ENCODE measurements at regions not wholly inside any gene's neighbourhood (a gene's known extent, or its start where the extent isn't known, plus 50 kb on each side); places are given as distances from the start of the nearest gene placed in this dataset.

- Histone ChIP-seq H3K27ac (ENCODE audit: low read depth, low read length) (no peak overlapping the region), H3K9me3 (ENCODE audit: control insufficient read depth in 1 of 2, low read length in 2 of 2) (no peaks in the 10 kb centered on the region), H3K9ac (ENCODE audit: low read depth in 1 of 2, low read length in 2 of 2) (no peak overlapping the region), H3K36me3 (ENCODE audit: control insufficient read depth in 1 of 2, insufficient read depth in 2 of 2, low read length in 2 of 2) (no peaks in the 10 kb centered on the region), H3K27me3 (ENCODE audit: control insufficient read depth in 1 of 2, insufficient read depth in 2 of 2, low read length in 2 of 2) (no peaks in the 10 kb centered on the region), H3K4me1 (ENCODE audit: control insufficient read depth in 1 of 2, insufficient read depth in 2 of 2, low read length in 2 of 2) (no peaks in the 10 kb centered on the region), H3K4me3 (ENCODE audit: low read depth in 1 of 2, low read length in 2 of 2) (no peak overlapping the region)
These were observed 204.0 kb upstream of the CTNNB1 start for GRCh38 chr3:40995271-40995670.

DNA sequence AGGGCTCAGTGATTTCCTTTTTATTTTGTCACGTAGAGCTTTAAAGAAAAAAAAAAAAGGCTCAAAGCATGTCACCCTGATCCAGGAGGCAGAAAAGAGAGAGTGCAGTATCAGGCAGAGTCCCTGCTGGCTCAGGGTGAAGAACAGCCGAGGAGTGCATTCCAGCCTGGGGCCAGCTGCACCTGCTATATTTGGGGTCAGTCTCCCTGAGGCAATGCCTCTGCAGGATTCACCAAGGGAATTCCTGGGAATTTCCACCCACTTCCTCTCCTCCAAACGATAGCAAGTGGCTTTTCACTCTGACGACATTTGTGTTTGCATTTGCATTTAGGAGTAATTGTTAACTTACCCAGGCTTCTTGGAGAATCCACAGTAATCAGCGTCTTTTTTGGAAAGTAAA is 202.9 kb upstream of the CTNNB1 start:
- Histone ChIP-seq H3K9ac (ENCODE audit: low read depth in 1 of 2, low read length in 2 of 2) (no peak overlapping the region), H3K27me3 (ENCODE audit: control insufficient read depth in 1 of 2, insufficient read depth in 2 of 2, low read length in 2 of 2) (no peaks in the 10 kb centered on the region), H3K4me3 (ENCODE audit: low read depth in 1 of 2, low read length in 2 of 2) (no peak overlapping the region), H3K27ac (ENCODE audit: low read depth, low read length) (no peak overlapping the region), H3K9me3 (ENCODE audit: control insufficient read depth in 1 of 2, low read length in 2 of 2) (no peaks in the 10 kb centered on the region), H3K36me3 (ENCODE audit: control insufficient read depth in 1 of 2, insufficient read depth in 2 of 2, low read length in 2 of 2) (no peaks in the 10 kb centered on the region), H3K4me1 (ENCODE audit: control insufficient read depth in 1 of 2, insufficient read depth in 2 of 2, low read length in 2 of 2) (no peaks in the 10 kb centered on the region)

- Histone ChIP-seq H3K4me1 (ENCODE audit: control insufficient read depth in 1 of 2, insufficient read depth in 2 of 2, low read length in 2 of 2) (no peaks in the 10 kb centered on the region), H3K27ac (ENCODE audit: low read depth, low read length) (no peak overlapping the region), H3K9ac (ENCODE audit: low read depth in 1 of 2, low read length in 2 of 2) (no peak overlapping the region), H3K9me3 (ENCODE audit: control insufficient read depth in 1 of 2, low read length in 2 of 2) (no peaks in the 10 kb centered on the region), H3K36me3 (ENCODE audit: control insufficient read depth in 1 of 2, insufficient read depth in 2 of 2, low read length in 2 of 2) (no peaks in the 10 kb centered on the region), H3K4me3 (ENCODE audit: low read depth in 1 of 2, low read length in 2 of 2) (no peak overlapping the region), H3K27me3 (ENCODE audit: control insufficient read depth in 1 of 2, insufficient read depth in 2 of 2, low read length in 2 of 2) (no peaks in the 10 kb centered on the region)
These were observed 202.2 kb upstream of the CTNNB1 start for GRCh38 chr3:40996827-40997710.

DNA sequence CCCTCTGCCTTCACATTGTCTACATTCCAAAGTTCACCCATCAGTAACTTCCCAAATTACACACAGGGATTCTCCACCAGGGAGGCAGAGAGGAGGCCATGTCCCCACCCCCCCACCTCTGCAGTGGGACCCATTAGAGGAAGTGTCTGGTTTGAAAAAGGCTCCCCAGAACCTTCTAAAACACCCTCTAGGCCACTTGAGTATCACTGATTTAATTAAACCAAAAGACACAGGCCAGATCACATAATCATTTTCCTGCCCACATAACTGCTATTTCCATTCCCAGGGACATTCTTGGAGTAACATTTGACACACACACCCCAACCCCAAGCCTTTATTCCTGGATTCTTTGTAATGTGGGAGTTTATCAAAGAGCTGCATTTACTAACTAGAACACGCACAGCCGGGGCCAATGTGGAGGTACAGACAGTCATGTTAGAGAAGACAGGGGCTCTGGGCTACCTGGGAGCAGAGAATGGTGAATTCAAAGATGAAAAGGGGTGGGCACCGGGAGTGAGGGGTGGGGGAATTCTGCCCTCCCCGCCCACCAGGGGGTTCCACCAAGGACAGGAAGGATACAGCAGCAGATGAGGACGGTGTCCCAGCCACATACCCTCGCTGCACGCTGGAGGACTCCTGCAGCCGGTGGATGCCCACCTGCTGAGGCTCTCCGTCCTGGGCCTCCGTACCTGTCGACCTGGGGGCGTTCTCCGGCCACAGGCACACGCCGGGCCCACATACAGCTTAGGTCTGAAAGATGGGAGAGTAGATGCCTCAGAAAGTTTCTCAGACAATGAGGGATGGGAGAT is 201.4 kb upstream of the CTNNB1 start:
- H3K27me3 ChIP-seq (ENCODE audit: control insufficient read depth in 1 of 2, insufficient read depth in 2 of 2, low read length in 2 of 2), result no peaks in the 10 kb centered on the region
- no peaks in the 10 kb centered on the region for H3K4me1 ChIP-seq (ENCODE audit: control insufficient read depth in 1 of 2, insufficient read depth in 2 of 2, low read length in 2 of 2)
- no peak overlapping the region for H3K27ac ChIP-seq (ENCODE audit: low read depth, low read length)
- H3K36me3 ChIP-seq (ENCODE audit: control insufficient read depth in 1 of 2, insufficient read depth in 2 of 2, low read length in 2 of 2), result no peaks in the 10 kb centered on the region
- no peaks in the 10 kb centered on the region for H3K9me3 ChIP-seq (ENCODE audit: control insufficient read depth in 1 of 2, low read length in 2 of 2)
- H3K9ac ChIP-seq (ENCODE audit: low read depth in 1 of 2, low read length in 2 of 2), result no peak overlapping the region
- H3K4me3 ChIP-seq (ENCODE audit: low read depth in 1 of 2, low read length in 2 of 2), result no peak overlapping the region

GRCh38 chr3:40999682-41000081 is 199.6 kb upstream of the CTNNB1 start:
- no peak overlapping the region for H3K4me3 ChIP-seq (ENCODE audit: low read depth in 1 of 2, low read length in 2 of 2)
- H3K9me3 ChIP-seq (ENCODE audit: control insufficient read depth in 1 of 2, low read length in 2 of 2), result no peaks in the 10 kb centered on the region
- H3K4me1 ChIP-seq (ENCODE audit: control insufficient read depth in 1 of 2, insufficient read depth in 2 of 2, low read length in 2 of 2), result no peaks in the 10 kb centered on the region
- no peaks in the 10 kb centered on the region for H3K27me3 ChIP-seq (ENCODE audit: control insufficient read depth in 1 of 2, insufficient read depth in 2 of 2, low read length in 2 of 2)
- H3K36me3 ChIP-seq (ENCODE audit: control insufficient read depth in 1 of 2, insufficient read depth in 2 of 2, low read length in 2 of 2), result no peaks in the 10 kb centered on the region
- no peak overlapping the region for H3K27ac ChIP-seq (ENCODE audit: low read depth, low read length)
- H3K9ac ChIP-seq (ENCODE audit: low read depth in 1 of 2, low read length in 2 of 2), result no peak overlapping the region

GRCh38 chr3:41000471-41000870 is 198.8 kb upstream of the CTNNB1 start:
- H3K36me3 ChIP-seq (ENCODE audit: control insufficient read depth in 1 of 2, insufficient read depth in 2 of 2, low read length in 2 of 2), result no peaks in the 10 kb centered on the region
- H3K27me3 ChIP-seq (ENCODE audit: control insufficient read depth in 1 of 2, insufficient read depth in 2 of 2, low read length in 2 of 2), result no peaks in the 10 kb centered on the region
- no peak overlapping the region for H3K9ac ChIP-seq (ENCODE audit: low read depth in 1 of 2, low read length in 2 of 2)
- no peak overlapping the region for H3K4me3 ChIP-seq (ENCODE audit: low read depth in 1 of 2, low read length in 2 of 2)
- no peak overlapping the region for H3K27ac ChIP-seq (ENCODE audit: low read depth, low read length)
- no peaks in the 10 kb centered on the region for H3K4me1 ChIP-seq (ENCODE audit: control insufficient read depth in 1 of 2, insufficient read depth in 2 of 2, low read length in 2 of 2)
- H3K9me3 ChIP-seq (ENCODE audit: control insufficient read depth in 1 of 2, low read length in 2 of 2), result no peaks in the 10 kb centered on the region

DNA sequence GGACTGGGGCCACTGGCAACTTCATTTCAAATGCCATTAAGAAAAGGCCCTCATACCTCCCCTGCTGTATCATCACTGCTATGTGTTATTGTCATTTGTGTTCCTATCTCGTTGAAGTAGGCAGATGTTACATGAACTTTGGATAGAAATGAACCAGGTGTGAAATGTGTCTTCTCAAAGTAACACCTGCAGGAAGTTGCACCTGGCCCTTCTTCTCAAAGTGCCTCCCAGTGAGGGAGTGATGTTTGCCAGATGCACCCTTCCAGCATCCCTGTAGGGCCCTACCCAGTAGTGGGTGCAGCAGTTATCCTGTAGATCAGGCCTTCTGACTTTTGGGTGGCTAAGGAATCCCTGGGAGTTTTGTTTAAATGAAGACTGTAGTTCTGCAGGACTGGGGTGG is 197.7 kb upstream of the CTNNB1 start:
- Histone ChIP-seq H3K27me3 (ENCODE audit: control insufficient read depth in 1 of 2, insufficient read depth in 2 of 2, low read length in 2 of 2) (no peaks in the 10 kb centered on the region), H3K4me1 (ENCODE audit: control insufficient read depth in 1 of 2, insufficient read depth in 2 of 2, low read length in 2 of 2) (no peaks in the 10 kb centered on the region), H3K4me3 (ENCODE audit: low read depth in 1 of 2, low read length in 2 of 2) (no peak overlapping the region), H3K9me3 (ENCODE audit: control insufficient read depth in 1 of 2, low read length in 2 of 2) (no peaks in the 10 kb centered on the region), H3K27ac (ENCODE audit: low read depth, low read length) (no peak overlapping the region), H3K9ac (ENCODE audit: low read depth in 1 of 2, low read length in 2 of 2) (no peak overlapping the region), H3K36me3 (ENCODE audit: control insufficient read depth in 1 of 2, insufficient read depth in 2 of 2, low read length in 2 of 2) (no peaks in the 10 kb centered on the region)

- no peaks in the 10 kb centered on the region for H3K9me3 ChIP-seq (ENCODE audit: control insufficient read depth in 1 of 2, low read length in 2 of 2)
- no peaks in the 10 kb centered on the region for H3K36me3 ChIP-seq (ENCODE audit: control insufficient read depth in 1 of 2, insufficient read depth in 2 of 2, low read length in 2 of 2)
- no peak overlapping the region for H3K27ac ChIP-seq (ENCODE audit: low read depth, low read length)
- no peaks in the 10 kb centered on the region for H3K4me1 ChIP-seq (ENCODE audit: control insufficient read depth in 1 of 2, insufficient read depth in 2 of 2, low read length in 2 of 2)
- no peak overlapping the region for H3K4me3 ChIP-seq (ENCODE audit: low read depth in 1 of 2, low read length in 2 of 2)
- no peaks in the 10 kb centered on the region for H3K27me3 ChIP-seq (ENCODE audit: control insufficient read depth in 1 of 2, insufficient read depth in 2 of 2, low read length in 2 of 2)
- H3K9ac ChIP-seq (ENCODE audit: low read depth in 1 of 2, low read length in 2 of 2), result no peak overlapping the region
These were observed 197.2 kb upstream of the CTNNB1 start for GRCh38 chr3:41002104-41002503.

DNA sequence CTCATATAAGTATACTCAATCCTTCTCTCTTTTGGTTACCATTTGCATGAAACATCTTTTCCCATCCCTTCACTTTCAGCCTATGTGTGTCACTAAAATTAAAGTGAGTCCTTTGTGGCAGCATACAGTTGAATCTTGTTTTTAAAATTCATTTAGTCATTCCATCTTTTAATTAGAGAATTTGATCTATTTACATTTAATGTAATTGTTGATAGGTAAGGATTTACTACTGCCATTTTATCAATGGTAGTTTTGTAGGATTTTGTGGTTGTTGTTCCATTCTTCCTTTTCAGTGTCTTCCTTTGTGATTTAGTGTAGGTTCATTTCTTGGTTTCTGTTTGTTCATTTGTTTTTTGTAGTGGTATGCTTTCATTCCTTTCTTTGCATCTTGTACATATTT is 191.9 kb upstream of the CTNNB1 start:
- Histone ChIP-seq H3K4me3 (ENCODE audit: low read depth in 1 of 2, low read length in 2 of 2) (no peak overlapping the region), H3K27ac (ENCODE audit: low read depth, low read length) (no peak overlapping the region), H3K9ac (ENCODE audit: low read depth in 1 of 2, low read length in 2 of 2) (no peak overlapping the region), H3K4me1 (ENCODE audit: control insufficient read depth in 1 of 2, insufficient read depth in 2 of 2, low read length in 2 of 2) (no peaks in the 10 kb centered on the region), H3K9me3 (ENCODE audit: control insufficient read depth in 1 of 2, low read length in 2 of 2) (peaks cover 0 to 5% of the 10 kb centered on the region in 2 donors), H3K36me3 (ENCODE audit: control insufficient read depth in 1 of 2, insufficient read depth in 2 of 2, low read length in 2 of 2) (no peaks in the 10 kb centered on the region), H3K27me3 (ENCODE audit: control insufficient read depth in 1 of 2, insufficient read depth in 2 of 2, low read length in 2 of 2) (no peaks in the 10 kb centered on the region)

- Histone ChIP-seq H3K4me3 (ENCODE audit: low read depth in 1 of 2, low read length in 2 of 2) (no peak overlapping the region), H3K27ac (ENCODE audit: low read depth, low read length) (no peak overlapping the region), H3K36me3 (ENCODE audit: control insufficient read depth in 1 of 2, insufficient read depth in 2 of 2, low read length in 2 of 2) (no peaks in the 10 kb centered on the region), H3K27me3 (ENCODE audit: control insufficient read depth in 1 of 2, insufficient read depth in 2 of 2, low read length in 2 of 2) (no peaks in the 10 kb centered on the region), H3K9ac (ENCODE audit: low read depth in 1 of 2, low read length in 2 of 2) (no peak overlapping the region), H3K4me1 (ENCODE audit: control insufficient read depth in 1 of 2, insufficient read depth in 2 of 2, low read length in 2 of 2) (no peaks in the 10 kb centered on the region), H3K9me3 (ENCODE audit: control insufficient read depth in 1 of 2, low read length in 2 of 2) (peaks cover 0 to 5% of the 10 kb centered on the region in 2 donors)
These were observed 187.5 kb upstream of the CTNNB1 start for GRCh38 chr3:41011854-41012253.
